ENCODE measurements at regions not wholly inside any gene's neighbourhood (a gene's known extent, or its start where the extent isn't known, plus 50 kb on each side); places are given as distances from the start of the nearest gene placed in this dataset.

DNA sequence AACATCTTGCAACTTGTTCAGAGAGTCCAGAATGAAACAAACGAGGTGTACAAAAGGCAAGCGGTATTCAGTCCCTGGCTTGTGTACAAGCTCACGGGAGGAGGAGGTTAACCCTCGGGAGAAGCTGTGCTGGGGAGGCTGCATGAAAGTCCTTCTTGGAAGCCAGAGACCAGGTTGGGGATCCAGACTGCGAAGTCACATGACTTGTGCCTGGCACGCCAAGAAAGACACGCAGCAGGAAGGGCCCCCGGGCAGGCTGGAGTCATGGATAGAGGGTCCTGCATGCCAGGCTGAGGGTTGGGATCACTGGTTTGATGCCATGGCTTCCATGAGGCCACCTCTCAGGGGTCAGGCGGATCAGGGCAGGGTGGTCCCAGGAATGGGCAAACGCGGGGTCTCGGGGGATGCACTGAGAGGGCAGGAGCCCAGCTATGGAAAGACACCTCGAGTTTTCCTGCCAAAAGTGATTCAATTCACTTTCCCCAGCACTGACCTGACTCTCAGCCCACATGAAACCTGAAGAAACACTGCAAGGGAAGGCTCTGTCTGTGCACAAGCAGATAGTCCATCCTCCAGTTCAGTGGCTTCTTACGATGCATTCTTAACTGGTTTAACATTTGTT lies 79.4 kb downstream of the DLL1 start:
- no peak overlapping the region for H3K14ac ChIP-seq (ENCODE audit: insufficient read length)
- no peak overlapping the region for H2BK12ac ChIP-seq (ENCODE audit: low read depth, low read length)
- H3K9me3 ChIP-seq (ENCODE audit: insufficient read depth in 2 of 2, low read depth in 1 of 2, low read length in 1 of 2), result no peaks in the 10 kb centered on the region; a peak in 1 of 4 replicates
- H3K4me3 ChIP-seq (ENCODE audit: extremely low read depth in 1 of 4, insufficient read depth in 2 of 4, low read depth in 3 of 4, low read length in 4 of 4), result no peak overlapping the region
- no peak overlapping the region for H3K4ac ChIP-seq (replicated peaks; ENCODE audit: insufficient read length, low read depth, low read length)
- H3K23me2 ChIP-seq (ENCODE audit: low read depth, low read length), result no peaks in the 10 kb centered on the region
- no peak for FAIRE-seq
- H3K9ac ChIP-seq (replicated peaks in 1 of 4; ENCODE audit: extremely low read depth in 1 of 4, low read depth in 3 of 4, low read length in 3 of 4), result no peak overlapping the region
- POLR2A ChIA-PET (ENCODE audit: partially characterized antibody), result no interaction called here
- DNase-seq (ENCODE audit: low read depth in 1 of 2, low spot score in 2 of 2), result no peak
- no peak overlapping the region for H2AK5ac ChIP-seq (ENCODE audit: low read depth, low read length)
- H4K5ac ChIP-seq (ENCODE audit: insufficient read length, low read depth, low read length), result no peak overlapping the region
- H2BK15ac ChIP-seq (ENCODE audit: low read length), result no peak overlapping the region
- H3K27ac ChIP-seq (ENCODE audit: low read depth, low read length), result no peak overlapping the region
- H2AFZ ChIP-seq (ENCODE audit: low read length), result no peak overlapping the region
- no peak overlapping the region for H3K23ac ChIP-seq (ENCODE audit: insufficient read length)
- H4K20me1 ChIP-seq (replicated peaks in 1 of 2; ENCODE audit: control insufficient read depth in 1 of 2, insufficient read depth in 2 of 2, low read length in 2 of 2), result no peaks in the 10 kb centered on the region
- no peak overlapping the region for H3K4me2 ChIP-seq (ENCODE audit: insufficient read depth in 1 of 2, low read depth in 2 of 2, low read length in 2 of 2)
- no peaks in the 10 kb centered on the region for H3K79me1 ChIP-seq (ENCODE audit: low read depth, low read length)
- H2BK5ac ChIP-seq (ENCODE audit: low read depth, low read length), result no peak overlapping the region
- no peak overlapping the region for H4K8ac ChIP-seq (ENCODE audit: extremely low read depth, insufficient read depth, low read length)
- no peaks in the 10 kb centered on the region for H3K79me2 ChIP-seq (ENCODE audit: control insufficient read depth in 1 of 2, insufficient read depth in 2 of 2, low read length in 2 of 2)
- H4K91ac ChIP-seq (replicated peaks; ENCODE audit: insufficient read length, low read length), result no peak overlapping the region
- CTCF ChIA-PET (ENCODE audit: partially characterized antibody), result interaction anchor here (0.9 to 1.2 kb wide), 2 partner anchors 14 to 23 kb away, joined by 3 read pairs; no protein-coding TSS in a partner anchor
- H3K18ac ChIP-seq (ENCODE audit: extremely low read depth, low read length), result no peak overlapping the region
- WGBS, 2 experiments (ENCODE audit: extremely low coverage in 1 of 2, insufficient coverage in 1 of 2, insufficient read length in 1 of 2, insufficient replicate concordance in 2 of 2, low coverage in 1 of 2, low lambda C conversion rate in 2 of 2, missing lambda C conversion rate in 1 of 2), result 92% methylated on average over 14 of the region's 14 CpGs; no CpG with 5 or more reads in 1 of the 2 experiments
- no peaks in the 10 kb centered on the region for H3K27me3 ChIP-seq (replicated peaks in 1 of 4; ENCODE audit: control insufficient read depth in 3 of 4, extremely low read depth in 1 of 4, insufficient read depth in 3 of 4, low read length in 3 of 4)
- no peaks in the 10 kb centered on the region for H3K36me3 ChIP-seq (ENCODE audit: control insufficient read depth in 2 of 4, insufficient read depth in 4 of 4, low read length in 3 of 4)
- H2BK20ac ChIP-seq (ENCODE audit: low read length), result no peak overlapping the region
- H3K56ac ChIP-seq (replicated peaks; ENCODE audit: insufficient read length, low read depth, low read length), result no peak overlapping the region
- H2BK120ac ChIP-seq (replicated peaks; ENCODE audit: low read depth, low read length), result no peak overlapping the region
- no peaks in the 10 kb centered on the region for H3K4me1 ChIP-seq (replicated peaks in 1 of 4; ENCODE audit: control insufficient read depth in 3 of 4, insufficient read depth in 4 of 4, low read length in 3 of 4)
- TF ChIP-seq CBX8 (IDR thresholded peaks at IDR 0.05; ENCODE audit: borderline replicate concordance, low read depth, low read length), result no peak
- TF ChIP-seq TAF7 (optimal IDR thresholded peaks at IDR 0.05; ENCODE audit: borderline replicate concordance, low read depth, low read length), result no peak
- TF ChIP-seq TAF1 (IDR thresholded peaks at IDR 0.05; ENCODE audit: low read depth, low read length), result no peak
- TF ChIP-seq NRF1 (IDR thresholded peaks at IDR 0.05; ENCODE audit: low read depth, low read length), result no peak
- no peak for TF ChIP-seq RXRA (IDR thresholded peaks at IDR 0.05; ENCODE audit: insufficient read depth, low read depth, low read length)
- TF ChIP-seq BCL11A (IDR thresholded peaks at IDR 0.05; ENCODE audit: low read depth in 2 of 2, low read length in 2 of 2), result no peak
- no peak for TF ChIP-seq EGR1 (IDR thresholded peaks at IDR 0.05; ENCODE audit: borderline replicate concordance, low read depth, low read length)
- TF ChIP-seq BRCA1 (IDR thresholded peaks at IDR 0.05; ENCODE audit: low read depth, low read length), result no peak

Measured in H1 (cell line).